ENCODE measurements at regions not wholly inside any gene's neighbourhood (a gene's known extent, or its start where the extent isn't known, plus 50 kb on each side); places are given as distances from the start of the nearest gene placed in this dataset.

DNA sequence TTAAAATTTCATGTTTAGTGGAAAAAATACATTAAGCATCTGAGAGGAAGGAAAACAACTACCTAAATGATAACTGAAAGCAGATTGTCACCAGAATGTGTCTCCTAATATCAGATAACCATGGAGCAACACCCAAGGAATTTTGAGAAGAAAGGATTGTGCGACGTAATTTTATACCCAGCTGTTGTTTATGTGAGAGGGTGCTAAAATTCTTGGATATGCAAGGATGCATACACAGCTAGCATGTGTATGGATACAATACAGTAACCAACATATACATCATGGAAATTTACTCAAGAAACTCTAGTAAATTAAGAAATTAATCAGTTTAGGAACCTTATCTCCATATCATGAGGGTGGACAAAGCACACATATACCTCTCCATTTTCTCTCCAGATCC lies 290.9 kb downstream of the HS3ST3A1 start:
- no peak for DNase-seq (ENCODE audit: low read depth)
- H3K4me3 ChIP-seq (ENCODE audit: control insufficient read depth, low read depth, low read length), result no peak overlapping the region
- TF ChIP-seq CTCF (IDR thresholded peaks at IDR 0.05; ENCODE audit: control insufficient read depth, insufficient read depth, low read depth, low read length, missing control alignments), result no peak

- TF ChIP-seq CTCF (IDR thresholded peaks at IDR 0.05; ENCODE audit: control insufficient read depth, insufficient read depth, low read depth, low read length, missing control alignments), result peak; percentile 71
Measured at GRCh38 chr17:13306310-13306962, 288.6 kb upstream of the ELAC2 start.

DNA sequence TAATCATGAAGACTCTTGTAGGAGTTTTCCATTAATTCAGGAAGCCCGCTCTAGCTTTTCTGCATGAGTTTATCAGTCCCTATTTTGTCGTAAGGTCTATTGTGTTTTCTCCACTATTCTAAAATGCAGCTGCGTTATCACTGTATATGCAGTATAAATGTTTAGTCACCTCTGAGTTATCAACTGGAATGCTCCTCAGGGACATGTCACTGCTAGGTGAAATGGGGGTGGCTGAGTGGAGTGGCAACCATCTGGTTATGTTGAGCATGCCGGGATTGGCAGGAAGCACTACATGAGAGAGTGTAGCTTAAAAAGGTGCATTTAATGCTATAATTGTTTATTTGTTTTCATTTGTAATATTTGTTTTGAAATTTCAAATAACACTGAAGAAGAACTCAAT lies 285.2 kb upstream of the ELAC2 start:
- no peak for TF ChIP-seq CTCF (IDR thresholded peaks at IDR 0.05; ENCODE audit: control insufficient read depth, insufficient read depth, low read depth, low read length, missing control alignments)
- no peak for DNase-seq (ENCODE audit: low read depth)
- H3K4me3 ChIP-seq (ENCODE audit: control insufficient read depth, low read depth, low read length), result no peak overlapping the region

More at GRCh38 chr17:13306310-13306962, 288.6 kb upstream of the ELAC2 start:
- DNase-seq (ENCODE audit: low read depth), result peak; percentile 87
- H3K4me3 ChIP-seq (ENCODE audit: control insufficient read depth, low read depth, low read length), result no peak overlapping the region

DNA sequence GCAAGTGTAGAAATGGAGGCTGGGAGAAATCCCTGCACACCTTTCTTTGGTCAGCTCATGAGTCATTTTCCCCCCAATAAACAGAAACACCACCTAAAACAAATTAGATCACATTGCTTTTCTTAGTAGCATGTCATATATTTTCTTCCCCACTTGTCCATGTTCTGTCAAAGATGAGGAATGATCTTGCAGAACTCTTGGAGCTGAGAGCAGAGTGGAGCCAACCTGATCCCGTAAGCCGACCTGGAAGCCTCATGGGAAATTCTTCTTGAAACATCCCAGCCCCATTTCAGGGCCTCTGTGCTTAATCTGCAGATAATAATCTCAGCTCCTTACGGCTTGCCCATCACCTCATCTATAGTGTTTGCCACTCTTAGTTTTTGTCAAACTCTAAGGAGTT lies 284.6 kb upstream of the ELAC2 start:
- DNase-seq (ENCODE audit: low read depth), result no peak
- TF ChIP-seq CTCF (IDR thresholded peaks at IDR 0.05; ENCODE audit: control insufficient read depth, insufficient read depth, low read depth, low read length, missing control alignments), result no peak

GRCh38 chr17:13297183-13297582 lies 279.4 kb upstream of the ELAC2 start:
- H3K4me3 ChIP-seq (ENCODE audit: control insufficient read depth, low read depth, low read length), result no peak overlapping the region
- no peak for DNase-seq (ENCODE audit: low read depth)
- TF ChIP-seq CTCF (IDR thresholded peaks at IDR 0.05; ENCODE audit: control insufficient read depth, insufficient read depth, low read depth, low read length, missing control alignments), result no peak

More for the DNA sequence above, 284.6 kb upstream of the ELAC2 start:
- H3K4me3 ChIP-seq (ENCODE audit: control insufficient read depth, low read depth, low read length), result no peak overlapping the region

DNA sequence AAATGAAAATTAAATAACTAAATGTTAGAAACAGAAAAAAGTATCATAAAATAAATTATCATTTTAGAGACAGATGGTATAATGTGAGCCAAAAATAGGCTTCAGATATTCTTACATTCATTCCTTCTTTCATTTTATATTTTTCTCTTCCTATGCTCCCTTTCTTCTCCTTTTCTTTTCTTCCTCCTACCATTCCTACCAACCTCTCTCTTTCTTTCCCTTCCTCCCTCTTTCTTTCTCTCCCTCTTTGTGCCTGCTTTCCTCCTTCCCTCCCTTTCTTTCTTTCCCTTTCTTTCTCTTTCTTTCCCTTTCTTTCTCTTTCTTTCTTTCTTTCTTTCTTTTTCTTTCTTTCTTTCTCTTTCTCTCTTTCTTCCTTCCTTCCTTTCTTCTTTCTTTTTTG lies 275.6 kb upstream of the ELAC2 start:
- TF ChIP-seq CTCF (IDR thresholded peaks at IDR 0.05; ENCODE audit: control insufficient read depth, insufficient read depth, low read depth, low read length, missing control alignments), result no peak
- no peak for DNase-seq (ENCODE audit: low read depth)
- no peak overlapping the region for H3K4me3 ChIP-seq (ENCODE audit: control insufficient read depth, low read depth, low read length)

Data from AG09309 (cell line).